ENCODE measurements at regions not wholly inside any gene's neighbourhood (a gene's known extent, or its start where the extent isn't known, plus 50 kb on each side); places are given as distances from the start of the nearest gene placed in this dataset.

GRCh38 chrX:63525491-63525890 is 174.4 kb upstream of the SPIN4 start:
- TF ChIP-seq POLR2A (IDR thresholded peaks at IDR 0.05; ENCODE audit: low read length) (no peak), MAX (IDR thresholded peaks at IDR 0.05) (no peak), CTCF (IDR thresholded peaks at IDR 0.05) (no peak)
